ENCODE measurements at regions not wholly inside any gene's neighbourhood (a gene's known extent, or its start where the extent isn't known, plus 50 kb on each side); places are given as distances from the start of the nearest gene placed in this dataset.

GRCh38 chr2:64846177-64846576, 143.0 kb upstream of the SLC1A4 start:
- no peak for TF ChIP-seq POLR2A (IDR thresholded peaks at IDR 0.05; ENCODE audit: low read depth, low read length)
- no peak for TF ChIP-seq SPI1 (IDR thresholded peaks at IDR 0.05; ENCODE audit: low read depth, low read length)
- no peak for TF ChIP-seq POLR2AphosphoS5 (IDR thresholded peaks at IDR 0.05; ENCODE audit: low read depth, low read length)
- no peak for TF ChIP-seq TAF1 (IDR thresholded peaks at IDR 0.05; ENCODE audit: low read depth, low read length)
- no peak for TF ChIP-seq PAX5 (IDR thresholded peaks at IDR 0.05; ENCODE audit: insufficient read depth, low read length, severe bottlenecking)
